Posterior cingulate gyrus (tissue), 11 donors: ENCODE measurements at regions not wholly inside any gene's neighbourhood (a gene's known extent, or its start where the extent isn't known, plus 50 kb on each side); places are given as distances from the start of the nearest gene placed in this dataset.

Experiments
- DNase-seq, 10 donors: peaks; one replicate each; pipeline versions ENCODE4 v3.0.0 to v3.0.0-alpha.2; 2020 to 2021; ENCODE audit warnings: mixed read lengths in 3 of 10
- intact Hi-C: fragments of 100-400 bp; cut with DNase I; formaldehyde crosslinking; loops from one replicate; pipeline ENCODE4 v1.15.1; 2023

- DNase-seq, result no peak
- intact Hi-C loops, result no loop called here
These were observed 108.9 kb upstream of the CDC42EP3 start for GRCh38 chr2:37780387-37780676.

- intact Hi-C loops, result no loop called here
- DNase-seq, result no peak
These were observed 109.6 kb upstream of the CDC42EP3 start for GRCh38 chr2:37781028-37781427.

- intact Hi-C loops, result loop anchor here (2.0 kb wide), 1 partner anchor 19 kb away; no protein-coding TSS in a partner anchor
- DNase-seq, result no peak
These were observed 110.8 kb upstream of the CDC42EP3 start for GRCh38 chr2:37782155-37782673.

GRCh38 chr2:37782721-37783371 lies 111.4 kb upstream of the CDC42EP3 start:
- intact Hi-C loops, result loop anchor here (2.0 kb wide), 1 partner anchor 20 kb away; no protein-coding TSS in a partner anchor
- no peak for DNase-seq

GRCh38 chr2:37783545-37783944 lies 112.1 kb upstream of the CDC42EP3 start:
- no peak for DNase-seq
- intact Hi-C loops, result loop anchor here (2.0 kb wide), 1 partner anchor 21 kb away; no protein-coding TSS in a partner anchor

- intact Hi-C loops, result no loop called here
These were observed 112.8 kb upstream of the CDC42EP3 start for GRCh38 chr2:37784071-37784758.

GRCh38 chr2:37784759-37785149 lies 113.3 kb upstream of the CDC42EP3 start:
- no peak for DNase-seq
- intact Hi-C loops, result no loop called here

More at GRCh38 chr2:37784071-37784758, 112.8 kb upstream of the CDC42EP3 start:
- no peak for DNase-seq

- intact Hi-C loops, result no loop called here
- no peak for DNase-seq
These were observed 114.8 kb upstream of the CDC42EP3 start for GRCh38 chr2:37786191-37786698.

- intact Hi-C loops, result no loop called here
These were observed 115.4 kb upstream of the CDC42EP3 start for GRCh38 chr2:37786854-37787253.

GRCh38 chr2:37788602-37789209 lies 117.3 kb upstream of the CDC42EP3 start:
- intact Hi-C loops, result no loop called here
- DNase-seq, result no peak

More at GRCh38 chr2:37786854-37787253, 115.4 kb upstream of the CDC42EP3 start:
- no peak for DNase-seq

- DNase-seq, result no peak
- intact Hi-C loops, result no loop called here
These were observed 118.6 kb upstream of the CDC42EP3 start for GRCh38 chr2:37790019-37790418.

GRCh38 chr2:37790462-37790861 lies 119.0 kb upstream of the CDC42EP3 start:
- DNase-seq, result no peak
- intact Hi-C loops, result no loop called here

GRCh38 chr2:37792366-37792765 lies 120.9 kb upstream of the CDC42EP3 start:
- DNase-seq, result no peak
- intact Hi-C loops, result no loop called here

GRCh38 chr2:37793004-37793403 lies 121.6 kb upstream of the CDC42EP3 start:
- intact Hi-C loops, result no loop called here
- DNase-seq, result no peak

GRCh38 chr2:37794717-37795116 lies 123.3 kb upstream of the CDC42EP3 start:
- no peak for DNase-seq
- intact Hi-C loops, result no loop called here

- DNase-seq, result no peak
- intact Hi-C loops, result no loop called here
These were observed 124.0 kb upstream of the CDC42EP3 start for GRCh38 chr2:37795456-37795855.

GRCh38 chr2:37795938-37796337 lies 124.5 kb upstream of the CDC42EP3 start:
- DNase-seq, result no peak
- intact Hi-C loops, result no loop called here

- intact Hi-C loops, result no loop called here
- no peak for DNase-seq
These were observed 125.0 kb upstream of the CDC42EP3 start for GRCh38 chr2:37796481-37796880.

- DNase-seq, result no peak
- intact Hi-C loops, result no loop called here
These were observed 125.6 kb upstream of the CDC42EP3 start for GRCh38 chr2:37797081-37797480.

GRCh38 chr2:37798315-37799005 lies 126.6 kb upstream of the RMDN2 start:
- no peak for DNase-seq
- intact Hi-C loops, result no loop called here
